ENCODE measurements at regions not wholly inside any gene's neighbourhood (a gene's known extent, or its start where the extent isn't known, plus 50 kb on each side); places are given as distances from the start of the nearest gene placed in this dataset.

- no peak for TF ChIP-seq CTCF (conservative IDR thresholded peaks at IDR 0.05; ENCODE audit: low read depth, low read length)
- TF ChIP-seq EZH2 (IDR thresholded peaks at IDR 0.05; ENCODE audit: low read length, unreplicated experiment), result no peak
- no peak for TF ChIP-seq EZH2phosphoT487 (IDR thresholded peaks at IDR 0.05; ENCODE audit: borderline replicate concordance, low read length)
Measured at GRCh38 chr14:80269353-80269925, 58.1 kb upstream of the DIO2 start.
